PC-3 (cell line): ENCODE measurements at regions not wholly inside any gene's neighbourhood (a gene's known extent, or its start where the extent isn't known, plus 50 kb on each side); places are given as distances from the start of the nearest gene placed in this dataset.

Source experiments
- CTCF ChIP-seq: fragments of 300-600 bp; sonication (generic); conservative IDR thresholded peaks from 2 replicates; pipeline ENCODE4 v1.5.1; 2017; ENCODE audit warnings: antibody characterized with exemption, low read depth, mild to moderate bottlenecking, low read length
- EZH2phosphoT487 ChIP-seq: fragments of 300-600 bp; sonication (generic); IDR thresholded peaks from 2 replicates; pipeline ENCODE4 v1.6.1; 2018; ENCODE audit warnings: mild to moderate bottlenecking, antibody characterized with exemption, low read length, borderline replicate concordance

DNA sequence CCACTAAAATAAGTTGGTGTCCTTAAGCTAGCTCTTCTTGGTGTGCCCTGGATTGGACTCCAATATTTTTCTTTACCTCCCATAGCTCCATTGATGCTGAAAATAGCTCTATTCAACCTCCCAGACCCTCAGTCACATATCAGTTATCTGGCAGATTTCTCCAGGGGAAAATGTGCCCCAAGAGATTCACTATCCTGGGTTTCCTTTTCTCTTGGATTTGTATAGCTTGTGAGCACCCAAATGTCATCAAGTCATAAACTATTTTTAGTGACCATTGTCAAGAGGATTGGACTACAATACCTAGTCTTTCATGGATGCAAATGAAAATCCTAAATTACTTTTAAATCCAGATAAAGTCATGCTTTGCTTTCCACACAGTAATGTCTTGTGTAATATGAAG lies 339.6 kb upstream of the FOXG1 start:
- TF ChIP-seq CTCF: no peak
- no peak for TF ChIP-seq EZH2phosphoT487
